ENCODE measurements at regions not wholly inside any gene's neighbourhood (a gene's known extent, or its start where the extent isn't known, plus 50 kb on each side); places are given as distances from the start of the nearest gene placed in this dataset.
"Not testable (repeated sequence)": the region's sequence is repeated elsewhere in the genome, so short reads cannot be mapped to it uniquely, and the experiment has no call there.

- DNase-seq, result not testable (repeated sequence)
Measured at GRCh38 chr6:147651-148050, 144.6 kb upstream of the DUSP22 start.

DNA sequence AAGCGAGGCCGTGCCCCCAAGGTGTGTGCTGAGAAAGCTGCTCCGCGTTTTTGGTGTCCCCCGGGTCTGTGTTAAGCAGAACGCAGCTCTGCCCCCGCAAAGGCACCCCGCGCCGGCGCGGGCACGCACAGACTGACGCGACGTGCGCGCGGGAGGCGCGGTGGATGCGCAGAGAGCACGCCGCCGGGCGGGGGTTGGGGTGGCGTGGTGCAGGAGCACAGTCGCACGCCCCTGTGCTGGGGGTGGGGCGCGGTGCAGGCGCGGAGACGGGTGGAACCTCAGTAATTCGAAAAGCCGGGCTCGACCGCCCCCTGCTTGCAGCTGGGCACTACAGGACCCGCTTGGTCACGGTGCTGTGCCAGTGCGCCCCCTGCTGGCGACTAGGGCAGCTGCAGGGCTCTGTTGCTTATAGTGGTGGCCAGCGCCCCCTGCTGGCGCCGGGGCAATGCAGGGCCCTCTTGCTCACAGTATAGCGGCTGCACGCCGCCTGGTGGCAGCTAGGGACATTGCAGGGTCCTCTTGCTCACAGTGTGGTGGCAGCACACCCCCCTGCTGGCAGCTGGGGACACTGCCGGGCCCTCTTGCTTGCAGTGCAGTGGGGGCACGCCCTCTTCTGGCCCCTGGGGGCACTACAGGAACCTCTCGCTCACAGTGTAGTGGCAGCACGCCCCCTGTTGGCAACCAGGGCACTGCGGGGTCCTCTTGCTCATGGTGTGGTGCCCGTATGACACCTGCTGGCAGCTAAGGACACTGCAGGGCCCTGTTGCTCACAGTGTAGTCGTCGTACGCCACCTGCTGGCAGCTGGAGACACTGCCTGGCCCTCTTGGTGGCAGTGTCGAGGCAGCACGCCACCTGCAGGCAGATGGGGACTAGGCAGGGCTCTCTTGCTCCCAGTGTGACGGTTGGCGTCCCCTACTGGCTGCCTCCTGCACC, 144.0 kb upstream of the DUSP22 start:
- DNase-seq, result not testable (repeated sequence)

DNA sequence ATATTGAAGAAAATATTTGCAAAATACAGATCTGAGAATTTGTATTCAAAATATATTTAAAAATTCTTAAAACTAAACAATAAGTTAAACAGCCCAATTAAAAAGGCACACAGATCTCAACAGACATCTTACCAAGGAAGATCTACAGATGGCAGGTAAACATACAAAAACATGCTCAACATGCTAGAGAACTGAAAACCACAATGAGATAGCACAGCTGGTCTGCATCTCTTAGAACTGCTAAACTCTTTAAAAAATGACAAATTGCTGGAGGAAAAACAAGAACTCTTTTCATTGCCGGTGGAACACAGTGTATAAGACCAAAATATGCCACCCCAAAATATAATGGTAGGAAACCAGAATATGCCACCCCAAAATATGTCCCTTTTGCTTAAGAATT, 142.1 kb upstream of the DUSP22 start:
- DNase-seq, result not testable (repeated sequence)

GRCh38 chr6:152436-152835, 139.9 kb upstream of the DUSP22 start:
- not testable (repeated sequence) for DNase-seq

GRCh38 chr6:153026-153425, 139.3 kb upstream of the DUSP22 start:
- not testable (repeated sequence) for DNase-seq

DNA sequence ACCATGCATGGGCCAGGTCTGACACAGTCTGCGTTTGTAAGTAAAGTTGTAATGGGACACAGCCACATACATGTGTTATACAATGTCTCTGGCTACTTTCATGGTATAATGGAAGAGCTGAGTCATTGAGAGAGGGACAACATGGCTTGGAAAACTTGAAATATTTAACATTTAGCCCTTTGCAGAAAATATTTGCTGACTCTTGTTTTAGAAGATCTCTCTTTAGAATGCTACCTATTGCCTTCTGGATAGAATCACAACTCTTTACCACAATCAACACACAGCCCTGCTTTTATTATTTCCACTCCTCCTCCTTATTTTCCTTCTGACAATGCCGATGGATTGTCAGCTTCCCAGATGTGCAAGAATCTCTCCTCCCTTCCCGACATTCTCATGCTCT, 138.4 kb upstream of the DUSP22 start:
- DNase-seq, result not testable (repeated sequence)

DNA sequence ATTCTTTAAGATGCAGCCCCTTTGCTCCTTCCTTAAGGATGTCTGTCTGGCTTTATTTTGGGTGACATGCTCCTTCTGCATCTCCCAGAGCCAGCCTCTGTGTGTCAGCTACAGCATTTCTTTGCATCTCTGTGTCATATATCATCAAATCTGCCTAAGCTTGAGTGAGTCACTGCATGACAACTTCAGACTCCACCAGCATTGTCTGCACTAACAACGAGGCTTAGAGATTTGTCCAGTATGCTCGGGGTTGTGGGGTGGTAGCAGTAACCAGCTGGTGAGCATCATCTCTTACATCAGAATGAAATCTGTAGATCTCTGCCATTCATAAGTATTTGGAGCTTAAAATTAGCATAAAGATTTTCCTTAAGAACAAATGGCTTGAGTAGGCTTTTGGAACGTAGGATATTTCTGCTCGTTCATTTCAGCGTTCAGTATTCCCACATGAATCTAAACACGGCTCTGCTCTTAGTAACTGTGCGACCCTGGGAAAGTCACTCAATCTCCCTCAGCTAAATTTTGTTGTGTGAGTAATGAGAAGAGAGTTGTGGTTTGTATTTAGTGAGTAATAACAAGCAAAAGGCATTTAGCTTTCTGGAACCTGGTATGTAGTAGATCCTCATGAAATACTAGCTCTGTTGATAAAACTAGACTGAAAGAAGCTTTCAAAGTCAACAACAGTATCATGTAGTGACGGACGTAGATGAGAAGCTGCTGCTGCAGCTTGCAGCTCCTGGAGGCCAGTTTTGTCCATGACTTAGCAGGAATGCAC, 137.8 kb upstream of the DUSP22 start:
- not testable (repeated sequence) for DNase-seq

DNA sequence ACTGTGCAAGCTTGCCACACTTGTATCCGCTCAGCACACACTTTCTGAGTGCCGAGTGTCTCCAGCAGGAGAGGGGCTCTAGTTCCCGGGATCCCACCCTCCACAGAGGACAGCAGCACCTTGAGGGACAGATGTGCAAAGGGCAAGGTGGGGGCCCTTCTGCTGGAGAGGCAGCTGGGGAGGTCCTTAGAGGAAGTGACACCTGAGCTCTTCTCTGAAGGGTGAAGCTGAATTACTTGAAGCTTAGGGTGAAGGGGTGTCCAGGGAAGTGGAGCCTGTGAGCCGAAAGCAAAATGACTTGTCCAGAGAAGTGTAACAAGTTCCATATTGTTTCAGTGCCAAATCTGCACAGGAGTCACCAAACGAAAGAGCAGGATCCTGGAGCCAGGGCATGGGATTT, 136.3 kb upstream of the DUSP22 start:
- no peak for DNase-seq

- DNase-seq, result not testable (repeated sequence)
Measured at GRCh38 chr6:156441-157140, 135.7 kb upstream of the DUSP22 start.

DNA sequence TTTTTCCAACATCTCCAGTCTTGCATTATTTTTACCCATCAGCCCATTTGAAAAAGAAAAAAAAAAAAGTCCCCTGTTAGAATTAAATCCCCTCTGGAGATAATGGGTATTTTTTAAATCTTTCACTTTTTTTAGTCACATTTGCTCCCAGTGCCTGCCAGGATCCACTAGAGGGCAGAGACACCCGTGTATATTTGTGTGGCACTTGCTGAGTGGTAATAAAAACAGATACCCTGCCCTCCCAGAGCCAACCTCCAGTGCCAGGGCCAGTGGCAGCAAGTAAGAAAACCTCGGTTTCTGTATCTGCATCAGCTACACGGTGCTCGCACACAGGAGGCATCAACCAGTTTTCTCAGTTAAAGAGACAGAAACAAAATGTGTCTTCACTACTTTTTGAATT, 135.1 kb upstream of the DUSP22 start:
- not testable (repeated sequence) for DNase-seq

GRCh38 chr6:161657-162056, 130.6 kb upstream of the DUSP22 start:
- DNase-seq, result not testable (repeated sequence)

DNA sequence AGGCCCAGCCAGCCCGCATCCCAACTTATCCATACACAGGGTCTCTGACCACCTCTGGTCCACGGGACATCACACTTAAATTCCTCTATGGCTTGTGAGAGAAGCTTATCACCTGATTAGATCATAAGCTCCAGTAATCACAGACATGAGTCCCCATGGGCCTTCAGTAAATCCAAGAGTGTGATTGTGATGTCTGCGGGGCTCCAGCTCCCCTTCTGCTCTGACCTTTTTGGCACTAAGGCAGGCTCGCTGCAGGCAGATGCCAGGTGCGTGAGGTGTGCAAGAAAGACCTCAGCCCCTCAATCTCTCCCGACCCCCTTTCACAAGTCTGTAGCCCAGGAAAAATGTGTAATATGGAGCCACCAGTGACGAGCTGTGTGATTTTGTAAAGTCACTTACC, 127.6 kb upstream of the DUSP22 start:
- DNase-seq, result no peak

- no peak for DNase-seq
Measured at GRCh38 chr6:165263-165662, 127.0 kb upstream of the DUSP22 start.

DNA sequence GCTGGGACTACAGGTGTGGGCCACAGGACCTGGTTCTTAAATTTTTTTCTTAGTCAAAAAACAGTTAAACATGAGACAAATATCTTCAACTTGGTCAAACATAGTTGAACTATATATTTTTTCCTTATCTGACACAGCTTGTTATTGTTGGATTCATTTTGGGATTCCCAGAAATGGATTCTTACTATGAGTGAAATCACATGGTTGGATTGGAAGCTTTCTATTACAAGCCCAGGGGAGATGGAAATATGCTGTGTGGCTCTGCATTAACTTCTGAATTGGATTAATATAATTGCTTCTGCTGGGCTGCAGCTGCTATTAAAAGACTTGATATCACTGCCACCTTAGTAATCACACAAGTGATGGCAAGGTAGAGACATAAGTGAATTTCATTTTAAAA, 126.4 kb upstream of the DUSP22 start:
- DNase-seq, result no peak

GRCh38 chr6:168865-169455, 123.3 kb upstream of the DUSP22 start:
- DNase-seq, result no peak

DNA sequence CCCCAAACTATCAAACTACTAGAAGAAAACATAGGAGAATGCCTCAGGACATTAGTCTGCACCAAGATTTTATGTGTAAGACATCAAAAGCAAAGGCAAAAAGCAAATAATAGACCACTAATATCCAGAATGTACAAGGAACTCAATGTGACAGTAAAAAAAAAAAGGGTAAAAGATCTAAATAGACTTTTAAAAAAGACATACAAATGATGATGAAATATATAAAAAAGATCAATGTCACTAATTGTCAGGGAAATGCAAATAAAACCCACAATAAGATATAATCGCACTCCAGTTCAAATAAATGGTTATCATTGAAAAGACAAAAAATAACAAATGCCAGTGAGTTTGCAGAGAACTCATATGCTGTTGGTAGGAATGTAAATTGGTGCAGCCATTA, 118.3 kb upstream of the DUSP22 start:
- no peak for DNase-seq

- DNase-seq, result no peak
Measured at GRCh38 chr6:175680-176079, 116.6 kb upstream of the DUSP22 start.

- no peak for DNase-seq
Measured at GRCh38 chr6:176766-177165, 115.5 kb upstream of the DUSP22 start.

DNA sequence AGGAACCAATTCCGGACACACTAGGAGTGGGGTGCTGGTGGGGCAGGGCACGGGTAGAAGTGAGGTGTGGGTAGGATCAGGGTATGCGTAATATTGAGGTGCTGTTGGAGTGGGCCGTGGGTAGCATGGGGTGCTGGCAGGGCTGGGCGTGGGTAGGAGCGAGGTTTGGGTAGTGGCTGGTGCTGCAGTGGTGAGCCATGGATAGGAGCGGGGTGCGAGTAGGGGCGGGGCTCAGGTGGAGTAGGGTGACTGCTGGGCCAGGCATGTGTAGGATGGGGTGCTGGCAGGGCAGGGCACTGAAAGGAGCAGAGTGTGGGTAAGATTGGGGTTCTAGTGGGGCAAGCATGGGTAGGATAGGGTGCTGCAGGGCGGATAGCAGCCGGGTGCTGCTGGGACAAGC, 114.2 kb upstream of the DUSP22 start:
- DNase-seq, result no peak

DNA sequence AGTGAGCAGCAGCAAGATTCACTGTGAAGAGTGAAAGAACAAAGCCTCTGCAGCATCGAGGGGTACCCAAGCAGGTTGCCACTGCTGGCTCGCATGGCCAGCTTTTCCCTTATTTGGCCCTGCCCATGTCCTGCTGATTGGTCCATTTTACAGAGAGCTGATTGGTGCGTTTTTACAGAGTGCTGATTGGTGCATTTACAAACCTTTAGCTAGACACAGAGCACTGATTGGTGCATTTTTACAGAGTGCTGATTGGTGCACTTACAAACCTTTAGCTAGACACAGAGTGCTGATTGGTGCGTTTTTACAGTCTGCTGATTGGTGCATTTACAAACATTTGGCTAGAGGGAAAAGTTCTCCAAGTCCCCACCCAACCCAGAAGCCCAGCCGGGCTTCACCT, 113.4 kb upstream of the DUSP22 start:
- not testable (repeated sequence) for DNase-seq

DNA sequence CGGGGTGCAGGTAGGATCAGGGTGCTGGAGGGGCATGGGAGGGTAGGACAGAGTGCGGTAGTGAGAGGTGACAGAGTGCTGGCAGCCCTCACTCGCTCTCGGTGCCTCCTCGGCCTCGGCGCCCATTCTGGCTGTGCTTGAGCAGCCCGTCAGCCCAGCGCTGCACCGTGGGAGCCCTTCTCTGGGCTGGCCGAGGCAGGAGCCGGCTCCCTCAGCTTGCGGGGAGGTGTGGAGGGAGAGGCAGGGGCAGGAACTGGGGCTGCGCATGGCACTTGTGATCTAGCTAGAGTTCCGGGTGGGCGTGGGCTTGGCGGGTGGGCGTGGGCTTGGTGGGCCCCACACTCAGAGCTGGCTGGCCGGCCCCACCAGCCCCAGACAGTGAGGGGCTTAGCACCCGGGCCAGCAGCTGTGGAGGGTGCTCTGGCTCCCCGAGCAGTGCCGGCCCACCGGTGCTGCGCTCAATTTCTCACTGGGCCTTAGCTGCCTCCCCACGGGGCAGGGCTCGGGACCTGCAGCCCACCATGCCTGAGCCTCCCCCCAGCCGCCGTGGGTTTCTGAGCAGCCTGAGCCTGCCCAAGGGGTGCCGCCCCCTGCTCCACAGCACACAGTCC, 112.8 kb upstream of the DUSP22 start:
- no peak for DNase-seq

DNA sequence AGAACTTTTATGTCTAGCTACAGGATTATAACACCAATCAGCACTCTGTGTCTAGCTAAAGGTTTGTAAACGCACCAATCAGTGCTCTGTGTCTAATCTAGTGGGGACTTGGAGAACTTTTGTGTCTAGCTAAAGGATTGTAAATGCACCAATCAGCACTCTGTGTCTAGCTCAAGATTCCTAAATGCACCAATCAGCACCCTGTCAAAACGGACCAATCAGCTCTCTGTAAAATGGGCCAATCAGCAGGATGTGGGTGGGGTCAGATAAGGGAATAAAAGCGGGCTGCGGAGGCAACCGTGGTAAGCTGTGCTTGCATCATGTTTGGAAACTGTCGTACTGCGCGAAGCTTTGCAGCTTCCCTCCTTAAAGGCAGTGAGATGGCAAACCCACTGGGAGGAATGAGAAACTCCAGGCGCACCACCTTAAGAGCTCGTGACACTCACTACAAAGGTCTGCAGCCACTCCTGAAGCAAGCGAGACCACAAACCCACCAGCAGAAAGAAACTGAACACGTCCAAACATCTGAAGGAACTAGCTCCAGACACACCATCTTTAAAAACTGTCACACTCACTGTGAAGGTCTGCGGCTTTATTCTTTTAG, 112.1 kb upstream of the DUSP22 start:
- DNase-seq, result not testable (repeated sequence)

Data from 8988T (cell line).